Neural crest cell (in vitro differentiated cells): ENCODE measurements at regions not wholly inside any gene's neighbourhood (a gene's known extent, or its start where the extent isn't known, plus 50 kb on each side); places are given as distances from the start of the nearest gene placed in this dataset.

ENCODE experiments used
- DNase-seq: peaks from one replicate; pipeline ENCODE4 v3.0.0; 2021; ENCODE audit warnings: low read depth, mixed read lengths, low spot score
- H3K27ac Mint-ChIP-seq: one replicate; pipeline ENCODE4 v1.8.0; 2021; ENCODE audit warnings: mild to moderate bottlenecking, mixed read lengths; ENCODE audit not compliant: unreplicated experiment
- H3K27me3 Mint-ChIP-seq: 2 replicates; pipeline ENCODE4 v1.8.0; 2021; ENCODE audit warnings: low read depth, mild to moderate bottlenecking, mixed read lengths
- H3K36me3 Mint-ChIP-seq: 2 replicates; pipeline ENCODE4 v1.8.0; 2021; ENCODE audit warnings: low read depth, mild to moderate bottlenecking, mixed read lengths
- H3K4me1 Mint-ChIP-seq: 2 replicates; pipeline ENCODE4 v1.8.0; 2021; ENCODE audit warnings: mixed read lengths
- H3K4me3 Mint-ChIP-seq: one replicate; pipeline ENCODE4 v1.8.0; 2021; ENCODE audit warnings: mild to moderate bottlenecking, mixed read lengths
- H3K9me3 Mint-ChIP-seq: 2 replicates; pipeline ENCODE4 v1.8.0; 2021; ENCODE audit warnings: mixed read lengths
- CTCF ChIP-seq: fragments of 200-600 bp; sonication (generic); conservative IDR thresholded peaks from 2 replicates; pipeline ENCODE4 v1.5.0; 2021; ENCODE audit warnings: antibody characterized with exemption, mild to moderate bottlenecking

GRCh38 chr1:189811960-189812359 is 665.7 kb downstream of the BRINP3 start:
- Mint-ChIP-seq H3K9me3 (no peaks in the 10 kb centered on the region), H3K27ac (no peak overlapping the region), H3K36me3 (no peaks in the 10 kb centered on the region), H3K27me3 (no peaks in the 10 kb centered on the region), H3K4me3 (no peak overlapping the region), H3K4me1 (no peaks in the 10 kb centered on the region)
- DNase-seq: no peak
- TF ChIP-seq CTCF: no peak

- TF ChIP-seq CTCF: no peak
- no peak overlapping the region for H3K27ac Mint-ChIP-seq
- DNase-seq: no peak
- H3K27me3 Mint-ChIP-seq: no peaks in the 10 kb centered on the region
- no peaks in the 10 kb centered on the region for H3K36me3 Mint-ChIP-seq
- H3K9me3 Mint-ChIP-seq: peaks cover 4% of the 10 kb centered on the region
- no peaks in the 10 kb centered on the region for H3K4me1 Mint-ChIP-seq
- no peak overlapping the region for H3K4me3 Mint-ChIP-seq
Measured at GRCh38 chr1:189816558-189816957, 661.1 kb downstream of the BRINP3 start.

DNA sequence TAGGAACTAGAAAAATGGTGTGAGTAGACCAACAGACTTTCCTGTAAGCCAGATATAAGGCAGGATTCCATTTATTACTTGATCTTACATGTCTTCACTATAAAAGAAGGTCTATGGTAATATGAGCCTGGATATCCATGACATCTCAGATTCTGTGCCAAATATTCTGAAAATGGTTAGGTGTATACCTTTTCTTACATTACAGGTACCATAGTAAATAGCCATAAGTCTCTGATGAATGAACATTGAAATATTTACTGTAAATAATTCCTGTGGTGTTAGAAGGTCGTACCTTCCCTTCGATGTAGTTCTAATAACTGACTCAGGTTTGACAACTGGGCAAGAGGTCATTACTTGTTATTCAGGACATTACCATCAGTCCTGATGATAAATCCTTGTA is 657.9 kb downstream of the BRINP3 start:
- Mint-ChIP-seq H3K4me1 (no peaks in the 10 kb centered on the region), H3K9me3 (peaks cover 4% of the 10 kb centered on the region), H3K36me3 (no peaks in the 10 kb centered on the region), H3K27me3 (no peaks in the 10 kb centered on the region), H3K4me3 (no peak overlapping the region), H3K27ac (no peak overlapping the region)
- DNase-seq: no peak
- no peak for TF ChIP-seq CTCF

GRCh38 chr1:189821833-189822232 is 655.8 kb downstream of the BRINP3 start:
- H3K9me3 Mint-ChIP-seq: peaks cover 7% of the 10 kb centered on the region
- TF ChIP-seq CTCF: no peak
- no peak overlapping the region for H3K4me3 Mint-ChIP-seq
- DNase-seq: no peak
- no peaks in the 10 kb centered on the region for H3K36me3 Mint-ChIP-seq
- no peaks in the 10 kb centered on the region for H3K27me3 Mint-ChIP-seq
- H3K4me1 Mint-ChIP-seq: no peaks in the 10 kb centered on the region
- no peak overlapping the region for H3K27ac Mint-ChIP-seq

DNA sequence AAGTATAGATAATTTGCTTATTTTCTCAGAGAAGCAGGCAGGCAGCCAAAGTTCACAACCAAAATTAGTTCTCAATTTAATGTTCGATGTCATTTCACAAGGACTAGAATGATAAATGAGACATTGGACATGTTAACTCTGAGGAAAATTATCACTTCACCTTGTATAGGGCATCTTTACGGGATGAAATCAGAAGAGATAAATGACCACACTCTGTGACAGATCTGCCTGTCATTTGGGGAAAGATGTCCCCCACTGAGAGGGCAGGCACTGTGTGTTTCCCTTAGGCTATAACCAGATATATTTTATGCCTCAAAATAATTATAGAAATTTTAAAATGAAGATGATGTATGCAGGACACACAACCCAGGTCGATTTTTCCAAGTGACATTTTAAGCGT is 642.9 kb downstream of the BRINP3 start:
- H3K36me3 Mint-ChIP-seq: no peaks in the 10 kb centered on the region
- H3K9me3 Mint-ChIP-seq: no peaks in the 10 kb centered on the region
- TF ChIP-seq CTCF: no peak
- no peak overlapping the region for H3K4me3 Mint-ChIP-seq
- DNase-seq: no peak
- H3K27me3 Mint-ChIP-seq: no peaks in the 10 kb centered on the region
- H3K27ac Mint-ChIP-seq: no peak overlapping the region
- peaks cover 5% of the 10 kb centered on the region for H3K4me1 Mint-ChIP-seq

GRCh38 chr1:189847613-189848012 is 630.1 kb downstream of the BRINP3 start:
- no peak for DNase-seq
- H3K4me3 Mint-ChIP-seq: no peak overlapping the region
- no peak overlapping the region for H3K27ac Mint-ChIP-seq
- peaks cover 20% of the 10 kb centered on the region for H3K4me1 Mint-ChIP-seq
- no peaks in the 10 kb centered on the region for H3K27me3 Mint-ChIP-seq
- peaks cover 4% of the 10 kb centered on the region for H3K9me3 Mint-ChIP-seq
- no peak for TF ChIP-seq CTCF
- H3K36me3 Mint-ChIP-seq: no peaks in the 10 kb centered on the region
